ENCODE measurements at regions not wholly inside any gene's neighbourhood (a gene's known extent, or its start where the extent isn't known, plus 50 kb on each side); places are given as distances from the start of the nearest gene placed in this dataset.

- TF ChIP-seq CTCF (IDR thresholded peaks at IDR 0.05): no peak
- TF ChIP-seq POLR2A (IDR thresholded peaks at IDR 0.05): no peak
- TF ChIP-seq POLR2AphosphoS5 (IDR thresholded peaks at IDR 0.05): no peak
- TF ChIP-seq EP300 (IDR thresholded peaks at IDR 0.05): no peak
Observed at GRCh38 chr11:109109150-109109549, 312.8 kb upstream of the C11orf87 start.

Data from gastroesophageal sphincter (tissue), 3 donors.